HCT116 (cell line): ENCODE measurements at regions not wholly inside any gene's neighbourhood (a gene's known extent, or its start where the extent isn't known, plus 50 kb on each side); places are given as distances from the start of the nearest gene placed in this dataset.

Experiments used
- ATAC-seq: fragments of 200-7000 bp; cut with Tn5 transposase; 2 replicates; pipeline ENCODE4 v1.9.1; 2020; ENCODE audit warnings: mild to moderate bottlenecking, moderate library complexity
- BruUV-seq: library from RNA; stranded (reverse); fragments of 400-500 nt; replicated peaks from 2 replicates; lab custom pipeline; 2021; lab: Mats Ljungman, UMichigan
- CTCF ChIA-PET: fragments of 300-600 bp; sonication (Branson Sonifier 250); formaldehyde crosslinking; loops from one replicate; lab custom pipeline; 2021; ENCODE audit warnings: antibody characterized with exemption; lab: Charles Lee
- POLR2A ChIA-PET: fragments of 300-600, 350-600 bp; sonication (Branson Sonifier 250); formaldehyde crosslinking; loops from one replicate; lab custom pipeline; 2021; ENCODE audit warnings: antibody characterized with exemption; lab: Charles Lee
- RAD21 ChIA-PET, 2 experiments: fragments of 300-600 bp; sonication (Branson Sonifier 250); formaldehyde crosslinking; loops; one replicate each; lab custom pipeline; 2023; ENCODE audit warnings: low total read pairs in 2 of 2; ENCODE audit not compliant: uncharacterized antibody in 2 of 2, unreplicated experiment in 2 of 2, low non-redundant PET in 1 of 2; lab: Charles Lee
- DNase-seq: peaks from one replicate; pipeline ENCODE4 v3.0.0-alpha.2; 2010; ENCODE audit warnings: low read depth, low spot score
- H2AFZ ChIP-seq: fragments of 200-600 bp; shearing (Covaris generic), sonication (generic); 2 replicates; pipeline ENCODE4 v1.6.1; 2017; ENCODE audit warnings: low read depth, mixed run types, mixed read lengths, antibody characterized with exemption, low read length; ENCODE audit not compliant: poor library complexity, severe bottlenecking
- H3K27ac ChIP-seq: 2 replicates; pipeline ENCODE4 v1.5.1; 2012; ENCODE audit warnings: low read depth, low read length
- H3K27me3 ChIP-seq: fragments of 200-600 bp; sonication (generic); 2 replicates; pipeline ENCODE4 v1.6.1; 2016; ENCODE audit warnings: mixed run types, low read length, mixed read lengths; ENCODE audit not compliant: insufficient read depth
- H3K36me3 ChIP-seq, 2 experiments: fragments of 200-500 bp in 1 of 2; fragments of 200-600 bp in 1 of 2; sonication (Bioruptor generic) in 1 of 2; sonication (generic) in 1 of 2; 2 replicates each; pipeline versions ENCODE4 v1.5.1 to v1.6.1; 2014 to 2016; ENCODE audit warnings: low read length in 2 of 2, inconsistent platforms in 1 of 2, mixed read lengths in 1 of 2, mixed run types in 1 of 2; ENCODE audit not compliant: insufficient read depth in 2 of 2, control insufficient read depth in 1 of 2
- H3K4me1 ChIP-seq, 2 experiments: fragments of 200-600 bp in 1 of 2; sonication (generic) in 1 of 2; 2 replicates each; pipeline versions ENCODE4 v1.5.1 to v1.6.1; 2012 to 2017; ENCODE audit warnings: low read length in 2 of 2, inconsistent platforms in 1 of 2, mild to moderate bottlenecking in 1 of 2, mixed read lengths in 1 of 2, mixed run types in 1 of 2, moderate library complexity in 1 of 2; ENCODE audit not compliant: insufficient read depth in 2 of 2, control insufficient read depth in 1 of 2
- H3K4me2 ChIP-seq: fragments of 200-600 bp; sonication (generic); 2 replicates; pipeline ENCODE4 v1.6.1; 2017; ENCODE audit warnings: mixed run types, low read length, mixed read lengths
- H3K4me3 ChIP-seq, 2 experiments: fragments of 200-600 bp in 1 of 2; sonication (generic) in 1 of 2; replicated peaks in 1 of 2; 2 replicates each; pipeline ENCODE4 v1.5.1; 2011 to 2016; ENCODE audit warnings: low read length in 2 of 2, control low read depth in 1 of 2, low read depth in 1 of 2, mild to moderate bottlenecking in 1 of 2, mixed read lengths in 1 of 2, mixed run types in 1 of 2
- H3K79me2 ChIP-seq: fragments of 200-600 bp; sonication (generic); 2 replicates; pipeline ENCODE4 v1.6.1; 2017; ENCODE audit warnings: mild to moderate bottlenecking, mixed run types, low read length, moderate library complexity, mixed read lengths; ENCODE audit not compliant: insufficient read depth
- H3K9ac ChIP-seq: fragments of 200-600 bp; sonication (generic); 2 replicates; pipeline ENCODE4 v1.6.1; 2016; ENCODE audit warnings: low read length, mixed read lengths
- H3K9me2 ChIP-seq: fragments of 200-600 bp; sonication (generic), shearing (Covaris generic); 2 replicates; pipeline ENCODE4 v1.6.1; 2017; ENCODE audit warnings: mixed run types, mild to moderate bottlenecking, moderate library complexity; ENCODE audit not compliant: insufficient read depth
- H3K9me3 ChIP-seq, 2 experiments: fragments of 200-500 bp in 1 of 2; fragments of 200-600 bp in 1 of 2; sonication (Bioruptor generic) in 1 of 2; sonication (generic) in 1 of 2; 2 replicates each; pipeline ENCODE4 v1.6.1; 2014 to 2017; ENCODE audit warnings: low read length in 2 of 2, mixed read lengths in 2 of 2, inconsistent platforms in 1 of 2, low read depth in 1 of 2, mild to moderate bottlenecking in 1 of 2, mixed run types in 1 of 2, moderate library complexity in 1 of 2; ENCODE audit not compliant: control insufficient read depth in 1 of 2, insufficient read depth in 1 of 2
- H4K20me1 ChIP-seq: fragments of 200-600 bp; sonication (generic), shearing (Covaris generic); 2 replicates; pipeline ENCODE4 v1.6.1; 2017; ENCODE audit warnings: mixed run types, mild to moderate bottlenecking, moderate library complexity; ENCODE audit not compliant: insufficient read depth
- CBX3 ChIP-seq: IDR thresholded peaks from 2 replicates; pipeline ENCODE4 v1.6.1; 2012; ENCODE audit warnings: low read depth
- EZH2 ChIP-seq: fragments of 200-600 bp; sonication (generic); IDR thresholded peaks from 2 replicates; pipeline ENCODE4 v1.6.1; 2017; ENCODE audit warnings: antibody characterized with exemption, mixed run types
- EZH2phosphoT487 ChIP-seq: fragments of 200-600 bp; IDR thresholded peaks from 2 replicates; pipeline ENCODE4 v1.6.1; 2018; ENCODE audit warnings: antibody characterized with exemption, borderline replicate concordance
- POLR2A ChIP-seq: IDR thresholded peaks from 2 replicates; pipeline ENCODE4 v1.7.0; 2011; ENCODE audit warnings: borderline replicate concordance; ENCODE audit not compliant: insufficient read depth, insufficient read length; ENCODE audit errors: extremely low read depth
- SIN3A ChIP-seq: IDR thresholded peaks from 2 replicates; pipeline ENCODE4 v1.6.1; 2012; ENCODE audit warnings: low read depth
- SRF ChIP-seq: IDR thresholded peaks from 2 replicates; pipeline ENCODE4 v1.6.1; 2012; ENCODE audit warnings: low read depth
- YY1 ChIP-seq: IDR thresholded peaks from 2 replicates; pipeline ENCODE4 v1.6.1; 2011; ENCODE audit warnings: low read length, low read depth, moderate library complexity, mild to moderate bottlenecking; ENCODE audit not compliant: insufficient replicate concordance; ENCODE audit errors: extremely low read depth
- intact Hi-C: fragments of 100-400 bp; cut with micrococcal nuclease; formaldehyde crosslinking; loops from 2 replicates; pipeline ENCODE4 v1.10.0; 2022
- TF ChIP-seq, protein P1 (sequence below): IDR thresholded peaks from 2 replicates; pipeline ENCODE4 v1.6.1; 2011; ENCODE audit warnings: mild to moderate bottlenecking, low read length, moderate library complexity; ENCODE audit not compliant: insufficient replicate concordance; ENCODE audit errors: extremely low read depth
- TF ChIP-seq, protein P2 (sequence below): IDR thresholded peaks from 2 replicates; pipeline ENCODE4 v1.6.1; 2012

DNA sequence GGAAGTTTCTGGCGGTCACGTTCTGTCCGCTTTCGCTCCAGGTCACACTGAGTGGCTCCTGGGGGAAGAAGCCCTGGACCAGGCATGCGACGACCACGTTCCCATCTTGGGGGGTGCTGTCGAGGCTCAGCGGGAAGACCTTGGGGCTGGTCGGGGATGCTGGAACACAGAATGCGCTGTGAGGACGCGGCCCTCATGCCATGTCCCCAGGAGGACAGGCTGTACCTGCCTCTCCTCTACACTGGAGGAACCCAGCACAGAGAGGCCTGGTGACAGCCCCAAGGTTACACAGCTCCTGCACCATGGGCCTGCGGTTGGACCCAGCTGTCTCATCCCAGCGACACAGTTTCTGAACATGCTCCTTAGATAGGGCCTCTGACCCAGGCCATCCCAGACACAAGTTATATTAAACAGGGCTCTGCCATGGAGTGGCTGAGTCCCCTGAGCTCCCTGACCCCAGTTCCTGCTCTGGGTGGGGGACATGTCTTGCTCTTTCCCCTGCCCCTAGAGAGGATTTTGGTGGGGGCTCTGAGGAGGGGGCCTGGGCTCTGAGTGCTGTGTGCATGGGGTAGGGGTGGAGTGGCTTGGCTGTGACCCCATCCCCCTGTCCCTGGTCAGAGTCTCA, 62.0 kb downstream of the TMEM121 start:
- RAD21 ChIA-PET = interaction anchor here in 1 of 2 experiments (0.5 kb wide), 1 partner anchor 186 kb away, joined by 3 read pairs; no protein-coding TSS in a partner anchor
- CTCF ChIA-PET = no interaction called here
- no peaks in the 10 kb centered on the region for H3K79me2 ChIP-seq
- no peaks in the 10 kb centered on the region for H3K27me3 ChIP-seq
- intact Hi-C loops = no loop called here
- no peak overlapping the region for H3K4me2 ChIP-seq
- H3K9me3 ChIP-seq = no peaks in the 10 kb centered on the region
- ATAC-seq = no peak
- H3K9ac ChIP-seq = no peak overlapping the region
- peaks cover 0 to 9% of the 10 kb centered on the region in 2 experiments; a peak in 2 of 4 replicates for H3K4me1 ChIP-seq
- H3K9me2 ChIP-seq = no peaks in the 10 kb centered on the region
- TF ChIP-seq SIN3A (no peak), YY1 (no peak), EZH2 (no peak), SRF (no peak), POLR2A (no peak), EZH2phosphoT487 (no peak), CBX3 (no peak)
- TF ChIP-seq, protein P1, sequence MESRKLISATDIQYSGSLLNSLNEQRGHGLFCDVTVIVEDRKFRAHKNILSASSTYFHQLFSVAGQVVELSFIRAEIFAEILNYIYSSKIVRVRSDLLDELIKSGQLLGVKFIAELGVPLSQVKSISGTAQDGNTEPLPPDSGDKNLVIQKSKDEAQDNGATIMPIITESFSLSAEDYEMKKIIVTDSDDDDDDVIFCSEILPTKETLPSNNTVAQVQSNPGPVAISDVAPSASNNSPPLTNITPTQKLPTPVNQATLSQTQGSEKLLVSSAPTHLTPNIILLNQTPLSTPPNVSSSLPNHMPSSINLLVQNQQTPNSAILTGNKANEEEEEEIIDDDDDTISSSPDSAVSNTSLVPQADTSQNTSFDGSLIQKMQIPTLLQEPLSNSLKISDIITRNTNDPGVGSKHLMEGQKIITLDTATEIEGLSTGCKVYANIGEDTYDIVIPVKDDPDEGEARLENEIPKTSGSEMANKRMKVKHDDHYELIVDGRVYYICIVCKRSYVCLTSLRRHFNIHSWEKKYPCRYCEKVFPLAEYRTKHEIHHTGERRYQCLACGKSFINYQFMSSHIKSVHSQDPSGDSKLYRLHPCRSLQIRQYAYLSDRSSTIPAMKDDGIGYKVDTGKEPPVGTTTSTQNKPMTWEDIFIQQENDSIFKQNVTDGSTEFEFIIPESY = no peak
- TF ChIP-seq, protein P2, sequence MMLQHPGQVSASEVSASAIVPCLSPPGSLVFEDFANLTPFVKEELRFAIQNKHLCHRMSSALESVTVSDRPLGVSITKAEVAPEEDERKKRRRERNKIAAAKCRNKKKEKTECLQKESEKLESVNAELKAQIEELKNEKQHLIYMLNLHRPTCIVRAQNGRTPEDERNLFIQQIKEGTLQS = no peak
- TF ChIP-seq, all 23 proteins: peak for 0
- H3K4me3 ChIP-seq = no peak overlapping the region
- H2AFZ ChIP-seq = no peak overlapping the region
- no peaks in the 10 kb centered on the region for H4K20me1 ChIP-seq
- H3K27ac ChIP-seq = no peak overlapping the region
- POLR2A ChIA-PET = no interaction called here
- no peaks in the 10 kb centered on the region for H3K36me3 ChIP-seq
- DNase-seq = no peak
- BruUV-seq = no TSS peak
